GM23338 (cell line): ENCODE measurements at regions not wholly inside any gene's neighbourhood (a gene's known extent, or its start where the extent isn't known, plus 50 kb on each side); places are given as distances from the start of the nearest gene placed in this dataset.

Source experiments
- ATAC-seq: fragments of 200-7000 bp; cut with Tn5 transposase; 3 replicates; pipeline ENCODE4 v1.9.1; 2020
- DNase-seq: peaks from one replicate; pipeline ENCODE4 v3.0.0-alpha.2; 2015; ENCODE audit warnings: low spot score
- H2AFZ ChIP-seq: fragments of 200-600 bp; sonication (generic); 2 replicates; pipeline ENCODE4 v1.8.0; 2016; ENCODE audit warnings: antibody characterized with exemption, mild to moderate bottlenecking, moderate library complexity
- H3F3A ChIP-seq: fragments of 200-600 bp; sonication (generic); replicated peaks from 2 replicates; pipeline ENCODE4 v1.8.0; 2017; ENCODE audit warnings: antibody characterized with exemption, mixed run types, low read depth
- H3K27ac ChIP-seq: fragments of 200-600 bp; sonication (generic); 2 replicates; pipeline ENCODE4 v1.6.1; 2016; ENCODE audit warnings: low read depth
- H3K27me3 ChIP-seq: fragments of 200-600 bp; sonication (generic); 2 replicates; pipeline ENCODE4 v1.8.0; 2016; ENCODE audit warnings: mild to moderate bottlenecking, mixed run types, moderate library complexity; ENCODE audit not compliant: insufficient read depth
- H3K36me3 ChIP-seq: fragments of 200-600 bp; sonication (generic); 2 replicates; pipeline ENCODE4 v1.8.0; 2016; ENCODE audit warnings: mild to moderate bottlenecking; ENCODE audit not compliant: insufficient read depth
- H3K4me1 ChIP-seq: fragments of 200-600 bp; sonication (generic); 2 replicates; pipeline ENCODE4 v1.8.0; 2016; ENCODE audit warnings: mild to moderate bottlenecking, moderate library complexity; ENCODE audit not compliant: insufficient read depth
- H3K4me2 ChIP-seq: fragments of 200-600 bp; sonication (generic); 2 replicates; pipeline ENCODE4 v1.7.1; 2017; ENCODE audit warnings: mixed run types
- H3K4me3 ChIP-seq: fragments of 200-600 bp; sonication (generic); 2 replicates; pipeline ENCODE4 v1.6.1; 2016; ENCODE audit warnings: mixed run types
- H3K79me2 ChIP-seq: fragments of 200-600 bp; sonication (generic); replicated peaks from 2 replicates; pipeline ENCODE4 v1.8.0; 2017; ENCODE audit warnings: mild to moderate bottlenecking; ENCODE audit not compliant: insufficient read depth
- H3K9me2 ChIP-seq: fragments of 200-600 bp; sonication (generic); 2 replicates; pipeline ENCODE4 v1.8.0; 2017; ENCODE audit not compliant: insufficient read depth
- H4K20me1 ChIP-seq: fragments of 200-600 bp; sonication (generic); replicated peaks from 2 replicates; pipeline ENCODE4 v1.8.0; 2017; ENCODE audit warnings: mild to moderate bottlenecking; ENCODE audit not compliant: insufficient read depth
- H3K27ac Mint-ChIP-seq: 2 replicates; pipeline ENCODE4 v1.8.0; 2020; ENCODE audit warnings: inconsistent platforms, mild to moderate bottlenecking, moderate library complexity, mixed read lengths
- H3K27me3 Mint-ChIP-seq: 3 replicates; pipeline ENCODE4 v1.8.0; 2022; ENCODE audit warnings: low read depth, mild to moderate bottlenecking, moderate library complexity, mixed read lengths, inconsistent platforms; ENCODE audit not compliant: insufficient read depth, poor library complexity
- H3K36me3 Mint-ChIP-seq: 3 replicates; pipeline ENCODE4 v1.8.0; 2021; ENCODE audit warnings: low read depth, mild to moderate bottlenecking, inconsistent platforms, moderate library complexity, mixed read lengths
- H3K4me1 Mint-ChIP-seq: 3 replicates; pipeline ENCODE4 v1.8.0; 2020; ENCODE audit warnings: mild to moderate bottlenecking, inconsistent platforms, mixed read lengths
- H3K4me3 Mint-ChIP-seq: 3 replicates; pipeline ENCODE4 v1.8.0; 2021; ENCODE audit warnings: moderate library complexity, mild to moderate bottlenecking, inconsistent platforms, mixed read lengths
- H3K9me3 Mint-ChIP-seq: 3 replicates; pipeline ENCODE4 v1.8.0; 2020; ENCODE audit warnings: moderate library complexity, mild to moderate bottlenecking, inconsistent platforms, mixed read lengths
- CREB1 ChIP-seq: fragments of 250-450 bp; sonication (Bioruptor Pico); IDR thresholded peaks from 2 replicates; pipeline ENCODE4 v1.5.0; 2020; ENCODE audit warnings: low read depth, mild to moderate bottlenecking, moderate library complexity
- EZH2phosphoT487 ChIP-seq: fragments of 200-600 bp; sonication (generic); IDR thresholded peaks from one replicate; pipeline ENCODE4 v1.8.1; 2018; ENCODE audit warnings: antibody characterized with exemption; ENCODE audit not compliant: unreplicated experiment
- JUNB ChIP-seq: IDR thresholded peaks from one replicate; pipeline ENCODE4 v1.6.1; 2016; ENCODE audit warnings: antibody characterized with exemption; ENCODE audit not compliant: unreplicated experiment
- NANOG ChIP-seq: IDR thresholded peaks from 2 replicates; pipeline ENCODE4 v1.6.1; 2016; ENCODE audit warnings: antibody characterized with exemption, borderline replicate concordance
- POLR2AphosphoS5 ChIP-seq: IDR thresholded peaks from 2 replicates; pipeline ENCODE4 v1.6.1; 2016; ENCODE audit warnings: antibody characterized with exemption, low read depth
- STAT1 ChIP-seq: IDR thresholded peaks from one replicate; pipeline ENCODE4 v1.6.1; 2016; ENCODE audit warnings: antibody characterized with exemption; ENCODE audit not compliant: unreplicated experiment
- ZNF114 ChIP-seq: fragments of 250-450 bp; sonication (Bioruptor Pico); IDR thresholded peaks from 2 replicates; pipeline ENCODE4 v1.5.0; 2020; ENCODE audit warnings: mild to moderate bottlenecking, moderate library complexity
- ZNF331 ChIP-seq: fragments of 250-450 bp; sonication (Bioruptor Pico); IDR thresholded peaks from 2 replicates; pipeline ENCODE4 v1.5.0; 2020; ENCODE audit warnings: low read depth, mild to moderate bottlenecking, moderate library complexity
- TF ChIP-seq, protein P1 (sequence below), 2 experiments: fragments of 200-600 bp in 1 of 2; sonication (generic) in 1 of 2; conservative IDR thresholded peaks; 2 replicates each; pipeline versions ENCODE4 v1.5.1 to v1.6.1; 2016 to 2017; ENCODE audit warnings: antibody characterized with exemption in 2 of 2, low read depth in 2 of 2, mild to moderate bottlenecking in 2 of 2, moderate library complexity in 1 of 2
- TF ChIP-seq, protein P2 (sequence below): IDR thresholded peaks from one replicate; pipeline ENCODE4 v1.6.1; 2018; ENCODE audit warnings: antibody characterized with exemption; ENCODE audit not compliant: unreplicated experiment
- TF ChIP-seq, protein P3 (sequence below): IDR thresholded peaks from 2 replicates; pipeline ENCODE4 v1.6.1; 2016; ENCODE audit warnings: antibody characterized with exemption

DNA sequence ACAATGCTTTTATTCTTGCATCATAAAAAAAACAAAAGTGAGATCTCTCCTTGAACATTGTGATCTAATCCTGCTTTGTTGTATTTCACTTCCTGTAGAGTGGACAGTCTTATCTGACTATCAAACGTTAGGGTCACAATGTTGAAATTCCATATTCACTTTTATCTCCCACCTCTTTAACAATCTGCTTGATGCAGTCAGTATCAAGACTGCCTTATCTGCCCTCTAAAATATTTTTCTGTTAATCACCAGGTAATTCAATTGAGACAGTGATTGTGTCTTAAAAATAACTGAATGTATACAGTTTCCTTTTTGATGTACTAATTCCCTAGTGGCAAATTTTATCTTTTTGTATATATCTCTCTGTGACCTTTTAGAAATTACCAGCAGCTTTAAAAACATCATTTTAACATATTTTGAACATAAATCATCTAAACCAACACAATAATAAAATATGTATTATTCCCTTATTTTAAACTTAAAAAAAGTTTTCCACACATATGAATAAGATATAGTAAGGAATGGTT is 143.1 kb upstream of the MPPED2 start:
- DNase-seq, result no peak

More for the DNA sequence above, 143.1 kb upstream of the MPPED2 start:
- Mint-ChIP-seq H3K27ac (no peak overlapping the region), H3K36me3 (no peaks in the 10 kb centered on the region), H3K9me3 (no peaks in the 10 kb centered on the region), H3K4me1 (peaks cover 11% of the 10 kb centered on the region), H3K4me3 (no peak overlapping the region), H3K27me3 (no peaks in the 10 kb centered on the region)
- Histone ChIP-seq H3K9me2 (peaks cover 3% of the 10 kb centered on the region; the same call in 1 of the 2 replicates), H4K20me1 (no peaks in the 10 kb centered on the region), H3K4me1 (peaks cover 8% of the 10 kb centered on the region; the same call in 1 of the 2 replicates), H3F3A (no peaks in the 10 kb centered on the region), H3K27ac (no peak overlapping the region), H3K4me2 (no peak overlapping the region), H3K27me3 (no peaks in the 10 kb centered on the region), H3K4me3 (no peak overlapping the region), H3K36me3 (no peaks in the 10 kb centered on the region), H2AFZ (no peak overlapping the region), H3K79me2 (no peaks in the 10 kb centered on the region)
- no peak for ATAC-seq
- TF ChIP-seq EZH2phosphoT487 (no peak), CREB1 (CRISPR knock-in tag) (no peak), JUNB (no peak), POLR2AphosphoS5 (no peak), STAT1 (no peak), ZNF114 (CRISPR knock-in tag) (no peak), ZNF331 (CRISPR knock-in tag) (no peak), NANOG (no peak)
- TF ChIP-seq, protein P1, sequence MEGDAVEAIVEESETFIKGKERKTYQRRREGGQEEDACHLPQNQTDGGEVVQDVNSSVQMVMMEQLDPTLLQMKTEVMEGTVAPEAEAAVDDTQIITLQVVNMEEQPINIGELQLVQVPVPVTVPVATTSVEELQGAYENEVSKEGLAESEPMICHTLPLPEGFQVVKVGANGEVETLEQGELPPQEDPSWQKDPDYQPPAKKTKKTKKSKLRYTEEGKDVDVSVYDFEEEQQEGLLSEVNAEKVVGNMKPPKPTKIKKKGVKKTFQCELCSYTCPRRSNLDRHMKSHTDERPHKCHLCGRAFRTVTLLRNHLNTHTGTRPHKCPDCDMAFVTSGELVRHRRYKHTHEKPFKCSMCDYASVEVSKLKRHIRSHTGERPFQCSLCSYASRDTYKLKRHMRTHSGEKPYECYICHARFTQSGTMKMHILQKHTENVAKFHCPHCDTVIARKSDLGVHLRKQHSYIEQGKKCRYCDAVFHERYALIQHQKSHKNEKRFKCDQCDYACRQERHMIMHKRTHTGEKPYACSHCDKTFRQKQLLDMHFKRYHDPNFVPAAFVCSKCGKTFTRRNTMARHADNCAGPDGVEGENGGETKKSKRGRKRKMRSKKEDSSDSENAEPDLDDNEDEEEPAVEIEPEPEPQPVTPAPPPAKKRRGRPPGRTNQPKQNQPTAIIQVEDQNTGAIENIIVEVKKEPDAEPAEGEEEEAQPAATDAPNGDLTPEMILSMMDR (conservative IDR thresholded peaks at IDR 0.05; ENCODE audit: low read depth in 2 of 2), result no peak
- TF ChIP-seq, protein P2, sequence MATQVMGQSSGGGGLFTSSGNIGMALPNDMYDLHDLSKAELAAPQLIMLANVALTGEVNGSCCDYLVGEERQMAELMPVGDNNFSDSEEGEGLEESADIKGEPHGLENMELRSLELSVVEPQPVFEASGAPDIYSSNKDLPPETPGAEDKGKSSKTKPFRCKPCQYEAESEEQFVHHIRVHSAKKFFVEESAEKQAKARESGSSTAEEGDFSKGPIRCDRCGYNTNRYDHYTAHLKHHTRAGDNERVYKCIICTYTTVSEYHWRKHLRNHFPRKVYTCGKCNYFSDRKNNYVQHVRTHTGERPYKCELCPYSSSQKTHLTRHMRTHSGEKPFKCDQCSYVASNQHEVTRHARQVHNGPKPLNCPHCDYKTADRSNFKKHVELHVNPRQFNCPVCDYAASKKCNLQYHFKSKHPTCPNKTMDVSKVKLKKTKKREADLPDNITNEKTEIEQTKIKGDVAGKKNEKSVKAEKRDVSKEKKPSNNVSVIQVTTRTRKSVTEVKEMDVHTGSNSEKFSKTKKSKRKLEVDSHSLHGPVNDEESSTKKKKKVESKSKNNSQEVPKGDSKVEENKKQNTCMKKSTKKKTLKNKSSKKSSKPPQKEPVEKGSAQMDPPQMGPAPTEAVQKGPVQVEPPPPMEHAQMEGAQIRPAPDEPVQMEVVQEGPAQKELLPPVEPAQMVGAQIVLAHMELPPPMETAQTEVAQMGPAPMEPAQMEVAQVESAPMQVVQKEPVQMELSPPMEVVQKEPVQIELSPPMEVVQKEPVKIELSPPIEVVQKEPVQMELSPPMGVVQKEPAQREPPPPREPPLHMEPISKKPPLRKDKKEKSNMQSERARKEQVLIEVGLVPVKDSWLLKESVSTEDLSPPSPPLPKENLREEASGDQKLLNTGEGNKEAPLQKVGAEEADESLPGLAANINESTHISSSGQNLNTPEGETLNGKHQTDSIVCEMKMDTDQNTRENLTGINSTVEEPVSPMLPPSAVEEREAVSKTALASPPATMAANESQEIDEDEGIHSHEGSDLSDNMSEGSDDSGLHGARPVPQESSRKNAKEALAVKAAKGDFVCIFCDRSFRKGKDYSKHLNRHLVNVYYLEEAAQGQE, result no peak
- TF ChIP-seq, protein P3, sequence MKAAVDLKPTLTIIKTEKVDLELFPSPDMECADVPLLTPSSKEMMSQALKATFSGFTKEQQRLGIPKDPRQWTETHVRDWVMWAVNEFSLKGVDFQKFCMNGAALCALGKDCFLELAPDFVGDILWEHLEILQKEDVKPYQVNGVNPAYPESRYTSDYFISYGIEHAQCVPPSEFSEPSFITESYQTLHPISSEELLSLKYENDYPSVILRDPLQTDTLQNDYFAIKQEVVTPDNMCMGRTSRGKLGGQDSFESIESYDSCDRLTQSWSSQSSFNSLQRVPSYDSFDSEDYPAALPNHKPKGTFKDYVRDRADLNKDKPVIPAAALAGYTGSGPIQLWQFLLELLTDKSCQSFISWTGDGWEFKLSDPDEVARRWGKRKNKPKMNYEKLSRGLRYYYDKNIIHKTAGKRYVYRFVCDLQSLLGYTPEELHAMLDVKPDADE, result no peak
